Common myeloid progenitor, CD34-positive (primary cell): ENCODE measurements at regions not wholly inside any gene's neighbourhood (a gene's known extent, or its start where the extent isn't known, plus 50 kb on each side); places are given as distances from the start of the nearest gene placed in this dataset.
"Not testable (repeated sequence)": the region's sequence is repeated elsewhere in the genome, so short reads cannot be mapped to it uniquely, and the experiment has no call there.

ENCODE experiments used
- CTCF ChIA-PET: fragments of 350-600 bp; sonication (Branson Sonifier 250); formaldehyde crosslinking; loops from one replicate; lab custom pipeline; 2021; ENCODE audit warnings: antibody characterized with exemption; lab: Charles Lee
- POLR2A ChIA-PET: fragments of 350-600 bp; sonication (Branson Sonifier 250); formaldehyde crosslinking; loops from one replicate; lab custom pipeline; 2021; ENCODE audit warnings: antibody characterized with exemption; lab: Charles Lee
- DNase-seq, 3 donors: peaks; one replicate each; pipeline versions ENCODE4 v3.0.0 to v3.0.0-alpha.2; 2013
- H3K27ac ChIP-seq, 2 experiments: 1 replicate in 1 of 2; 2 replicates in 1 of 2; pipeline ENCODE4 v1.7.0; 2013; ENCODE audit warnings: inconsistent platforms in 2 of 2, low read length in 2 of 2, mild to moderate bottlenecking in 2 of 2, low read depth in 1 of 2, moderate library complexity in 1 of 2; ENCODE audit not compliant: severe bottlenecking in 2 of 2, insufficient read depth in 1 of 2, poor library complexity in 1 of 2
- H3K27me3 ChIP-seq, 5 experiments: replicated peaks in 2 of 5; 1 replicate in 3 of 5; 2 replicates in 2 of 5; pipeline versions ENCODE4 v1.6.1 to v1.7.0; 2013; ENCODE audit warnings: low read length in 4 of 5, mild to moderate bottlenecking in 2 of 5, moderate library complexity in 2 of 5, inconsistent platforms in 1 of 5; ENCODE audit not compliant: insufficient read depth in 5 of 5, control insufficient read depth in 4 of 5
- H3K36me3 ChIP-seq, 4 experiments: 1 replicate in 2 of 4; 2 replicates in 2 of 4; pipeline versions ENCODE4 v1.6.1 to v1.7.0; 2013; ENCODE audit warnings: low read length in 3 of 4, control low read depth in 1 of 4, mild to moderate bottlenecking in 1 of 4; ENCODE audit not compliant: control insufficient read depth in 4 of 4, insufficient read depth in 4 of 4
- H3K4me1 ChIP-seq, 4 experiments: 1 replicate in 3 of 4; 2 replicates in 1 of 4; pipeline versions ENCODE4 v1.6.1 to v1.7.1; 2013; ENCODE audit warnings: low read length in 3 of 4, mild to moderate bottlenecking in 3 of 4, control low read depth in 1 of 4, inconsistent platforms in 1 of 4, moderate library complexity in 1 of 4; ENCODE audit not compliant: control insufficient read depth in 4 of 4, insufficient read depth in 4 of 4; ENCODE audit errors: control extremely low read depth in 1 of 4
- H3K4me3 ChIP-seq, 7 experiments: 1 replicate in 4 of 7; 2 replicates in 3 of 7; pipeline versions ENCODE4 v1.5.1 to v1.7.0; 2013; ENCODE audit warnings: mild to moderate bottlenecking in 7 of 7, low read length in 6 of 7, moderate library complexity in 6 of 7, inconsistent platforms in 2 of 7, low read depth in 2 of 7, control low read depth in 1 of 7; ENCODE audit not compliant: insufficient read depth in 4 of 7, control insufficient read depth in 1 of 7; ENCODE audit errors: extremely low read depth in 1 of 7
- H3K9me3 ChIP-seq, 5 experiments: 1 replicate in 4 of 5; 2 replicates in 1 of 5; pipeline versions ENCODE4 v1.6.1 to v1.7.1; 2013; ENCODE audit warnings: low read length in 4 of 5, mild to moderate bottlenecking in 2 of 5, inconsistent platforms in 1 of 5, low read depth in 1 of 5, moderate library complexity in 1 of 5; ENCODE audit not compliant: control insufficient read depth in 4 of 5, insufficient read depth in 2 of 5; ENCODE audit errors: control extremely low read depth in 1 of 5
- WGBS: methylation state at CpG from one replicate; pipeline ENCODE4 v1.1.5; 2013; ENCODE audit not compliant: insufficient coverage; 5-methylcytosine and 5-hydroxymethylcytosine counted together

GRCh38 chr14:98926801-98927200 lies 345.2 kb downstream of the BCL11B start:
- H3K4me3 ChIP-seq = no peak overlapping the region
- WGBS = no CpG with 5 or more reads among the region's 4 CpGs
- DNase-seq = no peak
- no peak overlapping the region for H3K27ac ChIP-seq
- ChIA-PET CTCF (no interaction called here), POLR2A (no interaction called here)
- H3K36me3 ChIP-seq = no peaks in the 10 kb centered on the region
- H3K4me1 ChIP-seq = no peaks in the 10 kb centered on the region
- H3K27me3 ChIP-seq = peaks cover 0 to 2% (median 0%) of the 10 kb centered on the region in 5 experiments
- H3K9me3 ChIP-seq = peaks cover 0 to 1% (median 0%) of the 10 kb centered on the region in 5 experiments

- Histone ChIP-seq H3K36me3 (no peaks in the 10 kb centered on the region), H3K27me3 (peaks cover 0 to 2% (median 0%) of the 10 kb centered on the region in 5 experiments), H3K4me1 (no peaks in the 10 kb centered on the region), H3K9me3 (no peaks in the 10 kb centered on the region), H3K27ac (no peak overlapping the region), H3K4me3 (no peak overlapping the region)
- no peak for DNase-seq
- ChIA-PET POLR2A (no interaction called here), CTCF (interaction anchor here (0.9 kb wide), 1 partner anchor 12 kb away, joined by 3 read pairs; no protein-coding TSS in a partner anchor)
- WGBS = 92% methylated on average over 9 of the region's 9 CpGs
Measured at GRCh38 chr14:98927986-98928385, 344.0 kb downstream of the BCL11B start.

- WGBS = 88% methylated on average over 7 of the region's 8 CpGs
- H3K27me3 ChIP-seq = peaks cover 0 to 2% (median 0%) of the 10 kb centered on the region in 5 experiments
- H3K9me3 ChIP-seq = no peaks in the 10 kb centered on the region
- no peak overlapping the region for H3K4me3 ChIP-seq
- H3K27ac ChIP-seq = no peak overlapping the region
- DNase-seq = no peak
- ChIA-PET POLR2A (no interaction called here), CTCF (interaction anchor here (0.9 kb wide), 1 partner anchor 13 kb away, joined by 3 read pairs; no protein-coding TSS in a partner anchor)
- no peaks in the 10 kb centered on the region for H3K4me1 ChIP-seq
- no peaks in the 10 kb centered on the region for H3K36me3 ChIP-seq
Measured at GRCh38 chr14:98928418-98928817, 343.6 kb downstream of the BCL11B start.

GRCh38 chr14:98931126-98931525 lies 340.9 kb downstream of the BCL11B start:
- Histone ChIP-seq H3K36me3 (no peaks in the 10 kb centered on the region), H3K9me3 (no peaks in the 10 kb centered on the region), H3K27ac (no peak overlapping the region), H3K27me3 (peaks cover 0 to 2% (median 0%) of the 10 kb centered on the region in 5 experiments), H3K4me3 (no peak overlapping the region), H3K4me1 (no peaks in the 10 kb centered on the region)
- DNase-seq = no peak
- CTCF ChIA-PET = no interaction called here
- POLR2A ChIA-PET = no interaction called here

GRCh38 chr14:98931911-98932310 lies 340.1 kb downstream of the BCL11B start:
- H3K36me3 ChIP-seq = no peaks in the 10 kb centered on the region
- no peak overlapping the region for H3K27ac ChIP-seq
- H3K9me3 ChIP-seq = no peaks in the 10 kb centered on the region
- DNase-seq = no peak
- H3K4me3 ChIP-seq = no peak overlapping the region
- no peaks in the 10 kb centered on the region for H3K4me1 ChIP-seq
- POLR2A ChIA-PET = no interaction called here
- CTCF ChIA-PET = no interaction called here
- peaks cover 0 to 3% (median 0%) of the 10 kb centered on the region in 5 experiments for H3K27me3 ChIP-seq
- WGBS = 79% methylated on average over 6 of the region's 8 CpGs

- Histone ChIP-seq H3K4me3 (no peak overlapping the region), H3K27ac (no peak overlapping the region), H3K27me3 (peaks cover 0 to 4% (median 0%) of the 10 kb centered on the region in 5 experiments), H3K4me1 (no peaks in the 10 kb centered on the region), H3K36me3 (no peaks in the 10 kb centered on the region), H3K9me3 (no peaks in the 10 kb centered on the region)
- 83% methylated on average over 5 of the region's 8 CpGs for WGBS
- POLR2A ChIA-PET = no interaction called here
- CTCF ChIA-PET = interaction anchor here (1.0 kb wide), 1 partner anchor 12 kb away, joined by 3 read pairs; no protein-coding TSS in a partner anchor
- DNase-seq = no peak
Measured at GRCh38 chr14:98932431-98933325, 339.3 kb downstream of the BCL11B start.

- H3K36me3 ChIP-seq, POLR2A ChIA-PET, H3K4me3 ChIP-seq, H3K9me3 ChIP-seq, DNase-seq, H3K27ac ChIP-seq, CTCF ChIA-PET, H3K27me3 ChIP-seq, H3K4me1 ChIP-seq: not testable (repeated sequence)
- WGBS = 100% methylated on average over 3 of the region's 5 CpGs
Measured at GRCh38 chr14:98934569-98934968, 337.4 kb downstream of the BCL11B start.
